Prostate gland (tissue), 2 donors: ENCODE measurements at regions not wholly inside any gene's neighbourhood (a gene's known extent, or its start where the extent isn't known, plus 50 kb on each side); places are given as distances from the start of the nearest gene placed in this dataset.

Source experiments
- POLR2A ChIP-seq: fragments of 450-650 bp; IDR thresholded peaks from one replicate; pipeline ENCODE4 v1.6.1; 2016; ENCODE audit warnings: antibody characterized with exemption, mild to moderate bottlenecking
- TF ChIP-seq, protein P1 (sequence below), 4 experiments: fragments of 200-600 bp in 2 of 4; fragments of 450-650 bp in 2 of 4; sonication (generic) in 2 of 4; IDR thresholded peaks; 1 replicate in 3 of 4; 2 replicates in 1 of 4; pipeline ENCODE4 v1.5.1; 2016 to 2019; ENCODE audit warnings: antibody characterized with exemption in 4 of 4, mild to moderate bottlenecking in 2 of 4, moderate library complexity in 2 of 4

DNA sequence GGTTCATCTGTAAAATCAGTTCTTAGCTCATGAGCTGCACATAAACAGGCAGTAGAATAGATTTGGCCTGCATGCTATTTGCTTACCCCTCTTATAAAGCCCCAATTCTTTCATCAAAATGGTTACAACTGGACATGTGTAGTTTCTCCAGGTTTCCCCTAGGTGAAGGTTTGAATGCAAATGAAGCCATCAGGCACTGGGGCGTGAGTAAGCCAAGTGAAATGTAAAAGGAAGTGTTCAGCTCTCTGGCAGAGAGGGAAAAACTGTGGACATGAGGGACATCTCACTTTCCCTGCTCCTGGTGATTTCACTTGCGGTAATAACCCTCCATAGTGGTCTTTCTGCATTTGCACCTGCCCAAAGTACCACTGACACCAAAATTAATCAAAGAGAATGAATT, 1402.3 kb upstream of the LRRTM1 start:
- TF ChIP-seq, protein P1, sequence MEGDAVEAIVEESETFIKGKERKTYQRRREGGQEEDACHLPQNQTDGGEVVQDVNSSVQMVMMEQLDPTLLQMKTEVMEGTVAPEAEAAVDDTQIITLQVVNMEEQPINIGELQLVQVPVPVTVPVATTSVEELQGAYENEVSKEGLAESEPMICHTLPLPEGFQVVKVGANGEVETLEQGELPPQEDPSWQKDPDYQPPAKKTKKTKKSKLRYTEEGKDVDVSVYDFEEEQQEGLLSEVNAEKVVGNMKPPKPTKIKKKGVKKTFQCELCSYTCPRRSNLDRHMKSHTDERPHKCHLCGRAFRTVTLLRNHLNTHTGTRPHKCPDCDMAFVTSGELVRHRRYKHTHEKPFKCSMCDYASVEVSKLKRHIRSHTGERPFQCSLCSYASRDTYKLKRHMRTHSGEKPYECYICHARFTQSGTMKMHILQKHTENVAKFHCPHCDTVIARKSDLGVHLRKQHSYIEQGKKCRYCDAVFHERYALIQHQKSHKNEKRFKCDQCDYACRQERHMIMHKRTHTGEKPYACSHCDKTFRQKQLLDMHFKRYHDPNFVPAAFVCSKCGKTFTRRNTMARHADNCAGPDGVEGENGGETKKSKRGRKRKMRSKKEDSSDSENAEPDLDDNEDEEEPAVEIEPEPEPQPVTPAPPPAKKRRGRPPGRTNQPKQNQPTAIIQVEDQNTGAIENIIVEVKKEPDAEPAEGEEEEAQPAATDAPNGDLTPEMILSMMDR (IDR thresholded peaks at IDR 0.05), result no peak
- TF ChIP-seq POLR2A, result no peak
